MM.1S (cell line): ENCODE measurements at regions not wholly inside any gene's neighbourhood (a gene's known extent, or its start where the extent isn't known, plus 50 kb on each side); places are given as distances from the start of the nearest gene placed in this dataset.
"Not testable (repeated sequence)": the region's sequence is repeated elsewhere in the genome, so short reads cannot be mapped to it uniquely, and the experiment has no call there.

Experiments used
- DNase-seq: peaks from one replicate; pipeline ENCODE4 v3.0.0-alpha.2; 2015
- H2AFZ ChIP-seq: fragments of 300-600 bp; sonication (generic); 2 replicates; pipeline ENCODE4 v1.6.0; 2016; ENCODE audit warnings: antibody characterized with exemption, low read length
- H3F3A ChIP-seq: fragments of 300-600 bp; sonication (generic); 2 replicates; pipeline ENCODE4 v1.6.1; 2016; ENCODE audit warnings: mild to moderate bottlenecking, antibody characterized with exemption, low read length, moderate library complexity, mixed read lengths; ENCODE audit not compliant: insufficient read depth
- H3K27ac ChIP-seq: fragments of 300-600 bp; sonication (generic); 2 replicates; pipeline ENCODE4 v1.5.1; 2016; ENCODE audit warnings: mild to moderate bottlenecking, low read length
- H3K27me3 ChIP-seq: fragments of 300-600 bp; sonication (generic); replicated peaks from 2 replicates; pipeline ENCODE4 v1.6.0; 2016; ENCODE audit warnings: low read length; ENCODE audit not compliant: insufficient read depth
- H3K36me3 ChIP-seq: fragments of 300-600 bp; sonication (generic); replicated peaks from 2 replicates; pipeline ENCODE4 v1.6.1; 2016; ENCODE audit warnings: mild to moderate bottlenecking, low read length, mixed read lengths; ENCODE audit not compliant: insufficient read depth
- H3K4me1 ChIP-seq: fragments of 300-600 bp; sonication (generic); 2 replicates; pipeline ENCODE4 v1.6.1; 2016; ENCODE audit warnings: low read length, mixed read lengths
- H3K4me2 ChIP-seq: fragments of 300-600 bp; sonication (generic); 2 replicates; pipeline ENCODE4 v1.6.0; 2016; ENCODE audit warnings: low read depth, low read length
- H3K4me3 ChIP-seq: fragments of 300-600 bp; sonication (generic); 2 replicates; pipeline ENCODE4 v1.5.1; 2016; ENCODE audit warnings: low read length, mixed read lengths
- H3K79me2 ChIP-seq: fragments of 300-600 bp; sonication (generic); 2 replicates; pipeline ENCODE4 v1.6.1; 2016; ENCODE audit warnings: mixed run types, low read length, mixed read lengths
- H3K9ac ChIP-seq: fragments of 300-600 bp; sonication (generic); 2 replicates; pipeline ENCODE4 v1.6.1; 2016; ENCODE audit warnings: low read length, mixed read lengths
- H3K9me2 ChIP-seq: fragments of 300-600 bp; sonication (generic); replicated peaks from 2 replicates; pipeline ENCODE4 v1.6.1; 2016; ENCODE audit warnings: mild to moderate bottlenecking, low read length, mixed read lengths; ENCODE audit not compliant: insufficient read depth
- H3K9me3 ChIP-seq: fragments of 300-600 bp; sonication (generic); replicated peaks from 2 replicates; pipeline ENCODE4 v1.6.1; 2016; ENCODE audit warnings: mild to moderate bottlenecking, low read length, mixed read lengths; ENCODE audit not compliant: insufficient read depth
- H4K20me1 ChIP-seq: fragments of 300-600 bp; sonication (generic); 2 replicates; pipeline ENCODE4 v1.6.1; 2016; ENCODE audit warnings: mild to moderate bottlenecking, low read length, moderate library complexity, mixed read lengths; ENCODE audit not compliant: insufficient read depth
- CTCF ChIP-seq: fragments of 300-600 bp; sonication (generic); IDR thresholded peaks from 2 replicates; pipeline ENCODE4 v1.5.1; 2016; ENCODE audit warnings: antibody characterized with exemption, low read length, mixed read lengths
- EZH2 ChIP-seq: fragments of 300-600 bp; sonication (generic); optimal IDR thresholded peaks from 2 replicates; pipeline ENCODE3; 2017; ENCODE audit warnings: low read depth, mild to moderate bottlenecking, antibody characterized with exemption, low read length, mixed read lengths
- EZH2phosphoT487 ChIP-seq: fragments of 300-600 bp; sonication (generic); IDR thresholded peaks from 2 replicates; pipeline ENCODE4 v1.6.1; 2018; ENCODE audit warnings: antibody characterized with exemption, low read length

GRCh38 chr13:37956536-37956935 is 87.0 kb upstream of the TRPC4 start:
- TF ChIP-seq CTCF (no peak), EZH2phosphoT487 (no peak), EZH2 (no peak)
- Histone ChIP-seq H3K27me3 (no peaks in the 10 kb centered on the region), H3K4me1 (no peaks in the 10 kb centered on the region), H3K36me3 (no peaks in the 10 kb centered on the region), H3F3A (no peaks in the 10 kb centered on the region), H3K9ac (no peak overlapping the region), H3K79me2 (no peaks in the 10 kb centered on the region), H2AFZ (no peak overlapping the region), H3K4me2 (no peak overlapping the region), H3K9me3 (no peaks in the 10 kb centered on the region), H3K9me2 (no peaks in the 10 kb centered on the region), H3K4me3 (no peak overlapping the region), H3K27ac (no peak overlapping the region), H4K20me1 (no peaks in the 10 kb centered on the region)
- no peak for DNase-seq

GRCh38 chr13:37954597-37954996 is 85.0 kb upstream of the TRPC4 start:
- not testable (repeated sequence) for H3K79me2 ChIP-seq, H2AFZ ChIP-seq, H3K4me2 ChIP-seq, H3K36me3 ChIP-seq, H3K27me3 ChIP-seq, H3F3A ChIP-seq, H3K27ac ChIP-seq, H3K9me3 ChIP-seq, H3K4me3 ChIP-seq, DNase-seq, H3K9ac ChIP-seq, H3K4me1 ChIP-seq, H3K9me2 ChIP-seq, H4K20me1 ChIP-seq

GRCh38 chr13:37954191-37954590 is 84.6 kb upstream of the TRPC4 start:
- Histone ChIP-seq H3K27ac (no peak overlapping the region), H3K4me3 (no peak overlapping the region), H3K79me2 (no peaks in the 10 kb centered on the region), H3K9me2 (no peaks in the 10 kb centered on the region), H3K27me3 (no peaks in the 10 kb centered on the region), H3K4me2 (no peak overlapping the region), H3K36me3 (no peaks in the 10 kb centered on the region), H2AFZ (no peak overlapping the region), H3K9me3 (no peaks in the 10 kb centered on the region), H3K9ac (no peak overlapping the region), H3F3A (no peaks in the 10 kb centered on the region), H3K4me1 (no peaks in the 10 kb centered on the region), H4K20me1 (no peaks in the 10 kb centered on the region)
- DNase-seq, result no peak
- no peak for TF ChIP-seq EZH2phosphoT487
- TF ChIP-seq CTCF, result no peak
- no peak for TF ChIP-seq EZH2

- Histone ChIP-seq H3K27ac (no peak overlapping the region), H3K4me1 (no peaks in the 10 kb centered on the region), H3K36me3 (no peaks in the 10 kb centered on the region), H3K27me3 (no peaks in the 10 kb centered on the region), H3K4me2 (no peak overlapping the region), H3K9me3 (no peaks in the 10 kb centered on the region), H3K79me2 (no peaks in the 10 kb centered on the region), H3K9ac (no peak overlapping the region), H3F3A (no peaks in the 10 kb centered on the region), H3K4me3 (no peak overlapping the region), H2AFZ (no peak overlapping the region), H3K9me2 (no peaks in the 10 kb centered on the region), H4K20me1 (no peaks in the 10 kb centered on the region)
- TF ChIP-seq CTCF (no peak), EZH2phosphoT487 (no peak), EZH2 (no peak)
- no peak for DNase-seq
Observed at GRCh38 chr13:37953696-37954095, 84.1 kb upstream of the TRPC4 start.
